Spleen (tissue), 7 donors: ENCODE measurements at regions not wholly inside any gene's neighbourhood (a gene's known extent, or its start where the extent isn't known, plus 50 kb on each side); places are given as distances from the start of the nearest gene placed in this dataset.

Experiments used
- CTCF ChIP-seq, 11 experiments: fragments of 200-600 bp in 7 of 11; fragments of 450-650 bp in 4 of 11; sonication (generic) in 4 of 11; IDR thresholded peaks in 8 of 11; conservative IDR thresholded peaks in 3 of 11; 1 replicate in 7 of 11; 2 replicates in 4 of 11; pipeline versions ENCODE4 v1.4.0 to v1.8.0; 2016 to 2021; ENCODE audit warnings: antibody characterized with exemption in 11 of 11, inconsistent platforms in 4 of 11, mild to moderate bottlenecking in 1 of 11
- POLR2A ChIP-seq, 3 donors: fragments of 450-650 bp; IDR thresholded peaks; one replicate each; pipeline ENCODE4 v1.5.1; 2017; ENCODE audit warnings: antibody characterized with exemption in 3 of 3, mild to moderate bottlenecking in 1 of 3
- donor health status: DM: no; HTN: no; CAD: no; lungs with moderate emphysema.
- donor health status: DM: no; HTN: no; CAD: no.
- donor health status: DM: no; HTN: no; CAD: no.

DNA sequence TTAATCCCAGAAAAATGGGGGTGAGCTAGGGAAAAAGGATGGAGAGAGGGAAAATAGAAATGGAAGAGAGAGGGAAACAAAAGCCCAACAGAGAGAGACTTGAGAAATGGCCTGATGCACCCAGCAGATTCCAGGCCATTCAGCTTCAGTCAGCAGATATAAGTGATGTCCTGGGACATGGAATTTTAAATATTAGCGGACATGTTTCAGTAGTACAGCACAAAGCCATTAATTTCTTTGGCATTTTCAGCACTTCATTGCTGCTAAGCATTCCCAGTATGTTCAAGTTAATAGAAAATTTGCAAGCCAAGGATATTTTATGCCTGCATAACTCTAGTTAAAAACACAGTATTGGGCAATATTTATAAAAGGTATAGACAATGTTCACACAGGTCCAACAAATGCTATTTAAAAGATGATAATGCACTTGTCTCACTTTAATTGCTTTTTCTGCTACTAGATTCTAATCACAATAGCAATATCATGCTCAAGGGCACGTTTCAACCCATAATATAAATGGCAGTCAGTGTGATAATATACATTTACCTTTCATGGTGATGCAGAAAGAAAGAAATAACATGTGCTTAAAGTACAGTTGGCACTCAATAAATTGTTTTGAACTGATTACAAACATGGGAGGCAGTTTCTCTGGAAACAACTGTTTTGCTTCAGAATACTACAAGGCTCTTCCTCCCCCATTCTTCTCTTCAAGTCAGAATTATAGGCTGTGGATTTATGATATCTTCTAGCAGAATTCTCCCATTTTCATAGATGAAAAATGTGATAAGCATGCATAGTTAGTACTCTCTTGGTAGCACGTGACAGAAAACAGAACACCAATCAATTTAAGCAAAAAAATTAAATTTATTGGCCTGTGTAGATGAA lies 108.1 kb upstream of the MAGI3 start:
- TF ChIP-seq CTCF (IDR thresholded peaks at IDR 0.05 in 8 of 11, conservative IDR thresholded peaks at IDR 0.05 in 3 of 11): no peak
- TF ChIP-seq POLR2A (IDR thresholded peaks at IDR 0.05): no peak
